ENCODE measurements at regions not wholly inside any gene's neighbourhood (a gene's known extent, or its start where the extent isn't known, plus 50 kb on each side); places are given as distances from the start of the nearest gene placed in this dataset.

DNA sequence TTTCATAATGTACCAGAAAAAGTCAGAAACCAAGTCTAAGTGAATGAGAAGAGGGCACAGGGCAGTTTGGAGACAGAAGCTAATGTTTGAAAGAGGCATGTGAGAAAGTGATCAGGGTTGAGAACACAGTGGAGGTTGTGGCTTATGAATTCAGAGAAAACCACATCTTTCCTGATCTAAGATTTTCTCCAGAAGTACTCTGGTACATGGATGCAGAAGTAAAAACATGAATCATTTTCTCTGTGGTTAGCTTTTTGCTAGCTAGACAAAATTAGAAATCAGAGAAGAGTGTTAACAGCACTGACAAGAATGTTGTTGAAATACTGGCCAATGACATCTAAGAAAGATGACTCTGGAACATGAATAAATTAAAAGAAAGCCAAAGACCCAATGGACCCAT, 541.1 kb downstream of the DNAH5 start:
- Histone ChIP-seq H3F3A (ENCODE audit: control insufficient read depth, insufficient read depth) (no peaks in the 10 kb centered on the region), H3K4me2 (ENCODE audit: low read length) (no peak overlapping the region), H3K4me3 (ENCODE audit: low read length) (no peak overlapping the region), H3K36me3 (ENCODE audit: control insufficient read depth, low read length) (no peaks in the 10 kb centered on the region), H3K9me3 (ENCODE audit: control insufficient read depth, insufficient read depth, low read length) (no peaks in the 10 kb centered on the region), H3K4me1 (ENCODE audit: control insufficient read depth, low read length) (no peaks in the 10 kb centered on the region), H4K20me1 (ENCODE audit: control insufficient read depth, insufficient read depth, low read depth, low read length) (no peaks in the 10 kb centered on the region), H3K9me2 (replicated peaks; ENCODE audit: control insufficient read depth, low read length) (no peaks in the 10 kb centered on the region), H3K27ac (ENCODE audit: low read depth, low read length) (no peak overlapping the region), H3K27me3 (ENCODE audit: control insufficient read depth, low read length) (no peaks in the 10 kb centered on the region), H3K79me2 (ENCODE audit: control insufficient read depth, low read length) (no peaks in the 10 kb centered on the region)
- TF ChIP-seq, protein P1, sequence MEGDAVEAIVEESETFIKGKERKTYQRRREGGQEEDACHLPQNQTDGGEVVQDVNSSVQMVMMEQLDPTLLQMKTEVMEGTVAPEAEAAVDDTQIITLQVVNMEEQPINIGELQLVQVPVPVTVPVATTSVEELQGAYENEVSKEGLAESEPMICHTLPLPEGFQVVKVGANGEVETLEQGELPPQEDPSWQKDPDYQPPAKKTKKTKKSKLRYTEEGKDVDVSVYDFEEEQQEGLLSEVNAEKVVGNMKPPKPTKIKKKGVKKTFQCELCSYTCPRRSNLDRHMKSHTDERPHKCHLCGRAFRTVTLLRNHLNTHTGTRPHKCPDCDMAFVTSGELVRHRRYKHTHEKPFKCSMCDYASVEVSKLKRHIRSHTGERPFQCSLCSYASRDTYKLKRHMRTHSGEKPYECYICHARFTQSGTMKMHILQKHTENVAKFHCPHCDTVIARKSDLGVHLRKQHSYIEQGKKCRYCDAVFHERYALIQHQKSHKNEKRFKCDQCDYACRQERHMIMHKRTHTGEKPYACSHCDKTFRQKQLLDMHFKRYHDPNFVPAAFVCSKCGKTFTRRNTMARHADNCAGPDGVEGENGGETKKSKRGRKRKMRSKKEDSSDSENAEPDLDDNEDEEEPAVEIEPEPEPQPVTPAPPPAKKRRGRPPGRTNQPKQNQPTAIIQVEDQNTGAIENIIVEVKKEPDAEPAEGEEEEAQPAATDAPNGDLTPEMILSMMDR (IDR thresholded peaks at IDR 0.05; ENCODE audit: low read depth, low read length, poor library complexity, severe bottlenecking): no peak

GRCh38 chr5:13385066-13385465, 559.4 kb downstream of the DNAH5 start:
- Histone ChIP-seq H3F3A (ENCODE audit: control insufficient read depth, insufficient read depth) (no peaks in the 10 kb centered on the region), H3K79me2 (ENCODE audit: control insufficient read depth, low read length) (no peaks in the 10 kb centered on the region), H3K9me2 (replicated peaks; ENCODE audit: control insufficient read depth, low read length) (no peaks in the 10 kb centered on the region), H3K27ac (ENCODE audit: low read depth, low read length) (no peak overlapping the region), H3K36me3 (ENCODE audit: control insufficient read depth, low read length) (no peaks in the 10 kb centered on the region), H3K9me3 (ENCODE audit: control insufficient read depth, insufficient read depth, low read length) (no peaks in the 10 kb centered on the region; the same call in none of the 2 replicates), H3K4me2 (ENCODE audit: low read length) (no peak overlapping the region), H4K20me1 (ENCODE audit: control insufficient read depth, insufficient read depth, low read depth, low read length) (no peaks in the 10 kb centered on the region), H3K4me1 (ENCODE audit: control insufficient read depth, low read length) (no peaks in the 10 kb centered on the region), H3K4me3 (ENCODE audit: low read length) (no peak overlapping the region), H3K27me3 (ENCODE audit: control insufficient read depth, low read length) (no peaks in the 10 kb centered on the region)
- no peak for TF ChIP-seq EZH2phosphoT487 (IDR thresholded peaks at IDR 0.05; ENCODE audit: borderline replicate concordance, low read length)
- TF ChIP-seq, protein P1 (IDR thresholded peaks at IDR 0.05; ENCODE audit: low read depth, low read length, poor library complexity, severe bottlenecking): no peak

DNA sequence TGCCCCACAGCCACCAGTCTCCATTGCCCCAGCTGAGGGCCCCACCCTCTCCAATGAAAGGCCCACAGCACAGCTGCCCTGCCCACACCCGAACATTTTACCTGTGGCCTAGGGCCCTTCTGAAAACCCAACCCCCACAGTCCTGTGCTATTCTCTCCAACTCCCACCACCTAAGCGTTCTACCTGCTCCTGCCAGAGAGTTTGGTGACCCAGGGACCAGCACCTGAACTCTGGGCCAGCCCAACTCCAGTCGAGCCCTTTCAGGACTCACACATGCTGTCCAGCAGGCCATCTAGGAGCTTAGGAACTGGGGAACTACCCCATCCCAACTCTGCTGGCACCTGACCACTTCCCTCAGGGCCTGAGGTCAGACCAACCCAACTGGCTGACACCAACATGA, 562.3 kb downstream of the DNAH5 start:
- Histone ChIP-seq H3K4me3 (ENCODE audit: low read length) (no peak overlapping the region), H3K27me3 (ENCODE audit: control insufficient read depth, low read length) (no peaks in the 10 kb centered on the region), H3K79me2 (ENCODE audit: control insufficient read depth, low read length) (no peaks in the 10 kb centered on the region), H3K27ac (ENCODE audit: low read depth, low read length) (no peak overlapping the region), H3K36me3 (ENCODE audit: control insufficient read depth, low read length) (no peaks in the 10 kb centered on the region), H3K9me3 (ENCODE audit: control insufficient read depth, insufficient read depth, low read length) (no peaks in the 10 kb centered on the region; the same call in none of the 2 replicates), H3F3A (ENCODE audit: control insufficient read depth, insufficient read depth) (no peaks in the 10 kb centered on the region), H3K9me2 (replicated peaks; ENCODE audit: control insufficient read depth, low read length) (no peaks in the 10 kb centered on the region), H3K4me2 (ENCODE audit: low read length) (no peak overlapping the region), H4K20me1 (ENCODE audit: control insufficient read depth, insufficient read depth, low read depth, low read length) (no peaks in the 10 kb centered on the region), H3K4me1 (ENCODE audit: control insufficient read depth, low read length) (no peaks in the 10 kb centered on the region)
- TF ChIP-seq EZH2phosphoT487 (IDR thresholded peaks at IDR 0.05; ENCODE audit: borderline replicate concordance, low read length): no peak
- TF ChIP-seq, protein P1 (IDR thresholded peaks at IDR 0.05; ENCODE audit: low read depth, low read length, poor library complexity, severe bottlenecking): no peak

- no peaks in the 10 kb centered on the region for H3K79me2 ChIP-seq (ENCODE audit: control insufficient read depth, low read length)
- H3K4me2 ChIP-seq (ENCODE audit: low read length): no peak overlapping the region
- H3K36me3 ChIP-seq (ENCODE audit: control insufficient read depth, low read length): no peaks in the 10 kb centered on the region
- H3K4me1 ChIP-seq (ENCODE audit: control insufficient read depth, low read length): no peaks in the 10 kb centered on the region
- no peaks in the 10 kb centered on the region for H3F3A ChIP-seq (ENCODE audit: control insufficient read depth, insufficient read depth)
- H3K9me2 ChIP-seq (replicated peaks; ENCODE audit: control insufficient read depth, low read length): no peaks in the 10 kb centered on the region
- no peak overlapping the region for H3K27ac ChIP-seq (ENCODE audit: low read depth, low read length)
- no peaks in the 10 kb centered on the region for H4K20me1 ChIP-seq (ENCODE audit: control insufficient read depth, insufficient read depth, low read depth, low read length)
- H3K27me3 ChIP-seq (ENCODE audit: control insufficient read depth, low read length): no peaks in the 10 kb centered on the region
- TF ChIP-seq, protein P1 (IDR thresholded peaks at IDR 0.05; ENCODE audit: low read depth, low read length, poor library complexity, severe bottlenecking): no peak
- TF ChIP-seq EZH2phosphoT487 (IDR thresholded peaks at IDR 0.05; ENCODE audit: borderline replicate concordance, low read length): no peak
- no peaks in the 10 kb centered on the region; the same call in 1 of the 2 replicates for H3K9me3 ChIP-seq (ENCODE audit: control insufficient read depth, insufficient read depth, low read length)
- no peak overlapping the region for H3K4me3 ChIP-seq (ENCODE audit: low read length)
These were observed 566.4 kb downstream of the DNAH5 start for GRCh38 chr5:13378091-13378490.

Data from DOHH2 (cell line).